ENCODE measurements at regions not wholly inside any gene's neighbourhood (a gene's known extent, or its start where the extent isn't known, plus 50 kb on each side); places are given as distances from the start of the nearest gene placed in this dataset.

DNA sequence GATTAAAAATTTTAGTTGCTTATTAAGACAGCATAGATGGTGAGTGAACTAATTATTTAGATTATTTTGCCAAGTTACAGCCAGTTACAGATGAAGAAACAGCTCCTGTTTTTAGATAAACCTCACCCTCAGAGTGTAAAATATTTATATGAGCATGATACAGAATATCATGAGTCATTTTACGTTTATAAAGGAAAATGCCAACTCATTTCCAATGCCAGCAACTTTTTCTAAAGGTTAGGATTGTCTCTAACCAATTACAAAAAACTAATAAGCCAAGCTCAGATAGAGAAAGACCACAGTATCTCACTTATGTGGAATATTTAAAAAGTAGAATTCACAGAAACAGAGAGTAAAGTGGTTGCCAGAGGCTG lies 590.1 kb downstream of the LTN1 start:
- peaks cover 5% of the 10 kb centered on the region for H3K9me3 Mint-ChIP-seq (ENCODE audit: low read depth, unreplicated experiment)
- H3K4me3 Mint-ChIP-seq (ENCODE audit: low read depth, unreplicated experiment), result no peak overlapping the region
- intact Hi-C loops (cut with micrococcal nuclease; ENCODE audit: unreplicated experiment), result no loop called here
- no peaks in the 10 kb centered on the region for H3K27me3 Mint-ChIP-seq (ENCODE audit: unreplicated experiment)
- no peak for TF ChIP-seq CTCF (IDR thresholded peaks at IDR 0.05; ENCODE audit: unreplicated experiment)
- no TSS peak for BruUV-seq (replicated peaks)
- DNase-seq, result no peak
- no peak overlapping the region for H3K27ac Mint-ChIP-seq (ENCODE audit: unreplicated experiment)
- no peaks in the 10 kb centered on the region for H3K36me3 Mint-ChIP-seq (ENCODE audit: insufficient read depth, unreplicated experiment)
- H3K4me1 Mint-ChIP-seq (ENCODE audit: low read depth, unreplicated experiment), result no peaks in the 10 kb centered on the region
- CTCF ChIA-PET, result no interaction called here

DNA sequence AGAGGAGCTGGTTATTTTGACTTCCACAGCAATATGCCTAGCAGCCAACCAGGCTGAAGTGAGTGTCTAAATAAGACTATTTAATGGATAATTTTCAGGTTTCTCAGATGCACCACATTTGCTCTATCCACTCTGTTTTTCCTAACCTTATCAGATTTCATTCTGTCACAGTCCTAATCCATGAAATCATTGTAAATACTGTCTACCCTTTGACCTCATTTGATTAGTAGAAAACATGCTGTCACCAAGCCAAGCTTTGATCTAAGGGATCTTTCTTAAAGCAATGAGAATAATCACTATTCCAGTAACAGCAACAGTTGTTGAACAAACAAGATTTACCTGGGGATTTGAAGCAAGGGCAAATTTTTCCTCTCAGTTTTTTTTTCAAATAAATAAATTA lies 595.6 kb downstream of the LTN1 start:
- Mint-ChIP-seq H3K27ac (ENCODE audit: unreplicated experiment) (no peak overlapping the region), H3K4me1 (ENCODE audit: low read depth, unreplicated experiment) (peaks cover 18% of the 10 kb centered on the region), H3K36me3 (ENCODE audit: insufficient read depth, unreplicated experiment) (peaks cover 9% of the 10 kb centered on the region), H3K9me3 (ENCODE audit: low read depth, unreplicated experiment) (peaks cover 7% of the 10 kb centered on the region), H3K4me3 (ENCODE audit: low read depth, unreplicated experiment) (no peak overlapping the region), H3K27me3 (ENCODE audit: unreplicated experiment) (no peaks in the 10 kb centered on the region)
- no peak for DNase-seq
- no peak for TF ChIP-seq CTCF (IDR thresholded peaks at IDR 0.05; ENCODE audit: unreplicated experiment)
- CTCF ChIA-PET, result no interaction called here
- BruUV-seq (replicated peaks), result no TSS peak
- intact Hi-C loops (cut with micrococcal nuclease; ENCODE audit: unreplicated experiment), result no loop called here

DNA sequence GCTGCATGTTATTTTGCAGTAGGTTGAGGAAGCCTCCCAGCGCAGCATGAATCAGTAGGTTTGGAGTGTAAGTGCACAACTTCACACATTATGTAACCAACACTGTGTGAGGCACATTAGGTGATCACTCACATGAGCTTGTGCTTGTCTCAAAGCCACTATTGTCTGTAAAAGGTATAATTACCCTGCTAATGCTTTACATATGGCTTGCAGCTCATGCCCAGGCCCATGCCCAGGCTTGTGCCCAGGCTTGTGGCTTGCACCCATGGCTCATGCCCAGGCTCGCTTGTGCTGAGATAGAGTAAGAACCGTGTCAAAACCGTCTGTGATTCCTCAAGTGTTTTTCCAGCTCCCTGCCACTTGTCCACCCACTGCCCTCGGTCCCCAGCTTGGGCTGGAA lies 596.3 kb downstream of the LTN1 start:
- H3K9me3 Mint-ChIP-seq (ENCODE audit: low read depth, unreplicated experiment), result peaks cover 7% of the 10 kb centered on the region
- no peak for TF ChIP-seq CTCF (IDR thresholded peaks at IDR 0.05; ENCODE audit: unreplicated experiment)
- no peak overlapping the region for H3K27ac Mint-ChIP-seq (ENCODE audit: unreplicated experiment)
- no peak overlapping the region for H3K4me3 Mint-ChIP-seq (ENCODE audit: low read depth, unreplicated experiment)
- no peaks in the 10 kb centered on the region for H3K27me3 Mint-ChIP-seq (ENCODE audit: unreplicated experiment)
- peaks cover 9% of the 10 kb centered on the region for H3K36me3 Mint-ChIP-seq (ENCODE audit: insufficient read depth, unreplicated experiment)
- H3K4me1 Mint-ChIP-seq (ENCODE audit: low read depth, unreplicated experiment), result peaks cover 24% of the 10 kb centered on the region
- BruUV-seq (replicated peaks), result no TSS peak
- no peak for DNase-seq
- CTCF ChIA-PET, result no interaction called here
- intact Hi-C loops (cut with micrococcal nuclease; ENCODE audit: unreplicated experiment), result no loop called here

DNA sequence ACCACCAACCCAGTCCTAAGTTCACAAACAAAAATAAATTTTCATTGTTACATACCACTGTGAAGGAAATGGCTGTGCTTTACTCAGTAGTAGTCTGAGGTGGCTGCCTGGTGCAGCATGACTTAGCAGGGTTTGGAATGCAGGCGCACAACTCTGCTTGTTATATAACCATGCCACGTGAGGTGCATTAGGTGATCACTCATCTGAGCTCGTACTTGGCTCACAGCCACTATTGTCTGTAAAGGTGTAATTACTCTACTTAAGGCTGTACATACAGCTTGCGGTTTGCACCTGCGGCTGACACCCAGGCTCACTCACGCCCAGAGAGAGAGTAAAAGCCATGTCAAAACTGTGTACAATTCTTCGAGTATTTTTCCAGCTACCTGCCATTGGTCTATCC lies 599.4 kb downstream of the LTN1 start:
- TF ChIP-seq CTCF (IDR thresholded peaks at IDR 0.05; ENCODE audit: unreplicated experiment), result no peak
- CTCF ChIA-PET, result interaction anchor here (0.8 to 1.5 kb wide), 2 partner anchors 25 to 352 kb away, joined by 7 read pairs; no protein-coding TSS in a partner anchor

More for the DNA sequence above, 599.4 kb downstream of the LTN1 start:
- peaks cover 24% of the 10 kb centered on the region for H3K4me1 Mint-ChIP-seq (ENCODE audit: low read depth, unreplicated experiment)
- H3K36me3 Mint-ChIP-seq (ENCODE audit: insufficient read depth, unreplicated experiment), result peaks cover 9% of the 10 kb centered on the region
- peaks cover 5% of the 10 kb centered on the region for H3K9me3 Mint-ChIP-seq (ENCODE audit: low read depth, unreplicated experiment)
- intact Hi-C loops (cut with micrococcal nuclease; ENCODE audit: unreplicated experiment), result no loop called here
- peak; percentile 79 for DNase-seq
- H3K27ac Mint-ChIP-seq (ENCODE audit: unreplicated experiment), result peak overlapping the region; percentile 90
- BruUV-seq (replicated peaks), result no TSS peak
- H3K27me3 Mint-ChIP-seq (ENCODE audit: unreplicated experiment), result no peaks in the 10 kb centered on the region
- peak overlapping the region; percentile 17 for H3K4me3 Mint-ChIP-seq (ENCODE audit: low read depth, unreplicated experiment)
